ENCODE measurements at regions not wholly inside any gene's neighbourhood (a gene's known extent, or its start where the extent isn't known, plus 50 kb on each side); places are given as distances from the start of the nearest gene placed in this dataset.

GRCh38 chr1:106276871-106277270 is 779.6 kb upstream of the PRMT6 start:
- H3K9me3 ChIP-seq (replicated peaks; ENCODE audit: control insufficient read depth, insufficient read depth, low read length), result peaks cover 2% of the 10 kb centered on the region
- no peaks in the 10 kb centered on the region for H3K4me1 ChIP-seq (ENCODE audit: control insufficient read depth, extremely low read depth, insufficient read depth, low read length)
- H3K36me3 ChIP-seq (ENCODE audit: control insufficient read depth in 2 of 2, extremely low read depth in 1 of 2, insufficient read depth in 2 of 2, low read length in 2 of 2), result no peaks in the 10 kb centered on the region
- no peaks in the 10 kb centered on the region for H3K27me3 ChIP-seq (ENCODE audit: control insufficient read depth in 2 of 2, insufficient read depth in 2 of 2, low read length in 2 of 2)
- no peak for DNase-seq (ENCODE audit: low read depth, low spot score)
- no peaks in the 10 kb centered on the region for H4K20me1 ChIP-seq (replicated peaks; ENCODE audit: control insufficient read depth, extremely low read depth, insufficient read depth, low read length)
- CTCF ChIA-PET, result no interaction called here
- H3K4me3 ChIP-seq (replicated peaks in 1 of 3; ENCODE audit: insufficient read depth in 1 of 3, low read depth in 1 of 3, low read length in 3 of 3), result no peak overlapping the region
- H2AFZ ChIP-seq (ENCODE audit: low read depth, low read length), result no peak overlapping the region
- dilution Hi-C loops (cut with MboI; ENCODE audit: extremely low pct_ligation_motif_present, low sequenced_read_pairs), result no loop called here
- TF ChIP-seq POLR2A (IDR thresholded peaks at IDR 0.05; ENCODE audit: low read depth, low read length), result no peak
- TF ChIP-seq JUN (IDR thresholded peaks at IDR 0.05; ENCODE audit: borderline replicate concordance, insufficient read depth, insufficient read length, low read depth), result no peak
- TF ChIP-seq FOS (IDR thresholded peaks at IDR 0.05; ENCODE audit: borderline replicate concordance, insufficient read depth, low read length), result no peak
- TF ChIP-seq CTCF (IDR thresholded peaks at IDR 0.05; ENCODE audit: extremely low read depth in 1 of 2, insufficient read depth in 1 of 2, low read depth in 1 of 2, low read length in 2 of 2), result no peak
- no peak for TF ChIP-seq GATA2 (IDR thresholded peaks at IDR 0.05; ENCODE audit: insufficient read depth, insufficient read length, low read depth, low read length)
- no peak for TF ChIP-seq EZH2 (IDR thresholded peaks at IDR 0.05; ENCODE audit: borderline replicate concordance, low read depth, low read length, severe bottlenecking)
- TF ChIP-seq MYC (IDR thresholded peaks at IDR 0.05; ENCODE audit: low read depth, low read length), result no peak
- no peak for TF ChIP-seq POLR2AphosphoS5 (IDR thresholded peaks at IDR 0.05; ENCODE audit: insufficient read depth, low read depth, low read length)
- no peak for TF ChIP-seq MAX (IDR thresholded peaks at IDR 0.05; ENCODE audit: insufficient read depth, insufficient read length)
- no peak overlapping the region for H3K4me2 ChIP-seq (ENCODE audit: insufficient read depth, low read length)
- BruUV-seq (replicated peaks), result no TSS peak
- no peaks in the 10 kb centered on the region for H3K9me1 ChIP-seq (replicated peaks; ENCODE audit: control insufficient read depth, extremely low read depth, insufficient read depth, low read length)
- no peak overlapping the region for H3K27ac ChIP-seq (ENCODE audit: insufficient read depth, low read depth, low read length)
- FAIRE-seq, result no peak
- no peak overlapping the region for H3K9ac ChIP-seq (replicated peaks; ENCODE audit: extremely low read depth, insufficient read depth, low read length)
- intact Hi-C loops (cut with micrococcal nuclease), result no loop called here
- H3K79me2 ChIP-seq (ENCODE audit: control insufficient read depth, insufficient read depth, low read length), result no peaks in the 10 kb centered on the region
- POLR2A ChIA-PET, result no interaction called here

All from endothelial cell of umbilical vein (primary cell).